OCI-LY1 (cell line): ENCODE measurements at regions not wholly inside any gene's neighbourhood (a gene's known extent, or its start where the extent isn't known, plus 50 kb on each side); places are given as distances from the start of the nearest gene placed in this dataset.

Experiments used
- H2AFZ ChIP-seq: fragments of 200-600 bp; sonication (generic), shearing (Covaris generic); 2 replicates; pipeline ENCODE4 v1.6.0; 2014; ENCODE audit warnings: antibody characterized with exemption, mild to moderate bottlenecking, low read length
- H3F3A ChIP-seq: fragments of 200-600 bp; sonication (generic), shearing (Covaris generic); 2 replicates; pipeline ENCODE4 v1.6.0; 2014; ENCODE audit warnings: mild to moderate bottlenecking, antibody characterized with exemption, low read length, moderate library complexity; ENCODE audit not compliant: insufficient read depth
- H3K27ac ChIP-seq: fragments of 200-600 bp; sonication (generic); 2 replicates; pipeline ENCODE4 v1.5.1; 2014; ENCODE audit warnings: low read length, mixed run types, mild to moderate bottlenecking, low read depth; ENCODE audit not compliant: poor library complexity, severe bottlenecking
- H3K27me3 ChIP-seq: fragments of 200-600 bp; sonication (generic); 2 replicates; pipeline ENCODE4 v1.6.0; 2014; ENCODE audit warnings: antibody characterized with exemption, mild to moderate bottlenecking, low read length, moderate library complexity; ENCODE audit not compliant: insufficient read depth
- H3K36me3 ChIP-seq: fragments of 200-600 bp; sonication (generic); 2 replicates; pipeline ENCODE4 v1.6.1; 2014; ENCODE audit warnings: mild to moderate bottlenecking, antibody characterized with exemption, low read length, moderate library complexity, mixed read lengths; ENCODE audit not compliant: insufficient read depth
- H3K4me1 ChIP-seq: fragments of 200-600 bp; sonication (generic); 2 replicates; pipeline ENCODE4 v1.5.1; 2014; ENCODE audit warnings: mild to moderate bottlenecking, low read length, moderate library complexity; ENCODE audit not compliant: insufficient read depth, severe bottlenecking
- H3K4me2 ChIP-seq: fragments of 200-600 bp; sonication (generic), shearing (Covaris generic); 2 replicates; pipeline ENCODE4 v1.6.1; 2014; ENCODE audit warnings: low read length
- H3K4me3 ChIP-seq: fragments of 200-600 bp; sonication (generic); 2 replicates; pipeline ENCODE4 v1.5.1; 2014; ENCODE audit warnings: low read length, low read depth, mild to moderate bottlenecking, mixed read lengths; ENCODE audit not compliant: poor library complexity, severe bottlenecking
- H3K79me2 ChIP-seq: fragments of 200-600 bp; shearing (Covaris generic); 2 replicates; pipeline ENCODE4 v1.6.1; 2016; ENCODE audit warnings: mixed run types, low read length, mixed read lengths; ENCODE audit not compliant: insufficient read depth
- H3K9ac ChIP-seq: fragments of 200-600 bp; sonication (generic), shearing (Covaris generic); 2 replicates; pipeline ENCODE4 v1.6.1; 2014; ENCODE audit warnings: mild to moderate bottlenecking, low read length, mixed read lengths
- H3K9me2 ChIP-seq: fragments of 200-600 bp; sonication (generic), shearing (Covaris generic); 2 replicates; pipeline ENCODE4 v1.6.1; 2014; ENCODE audit warnings: low read depth, mild to moderate bottlenecking, low read length, mixed read lengths
- H3K9me3 ChIP-seq: fragments of 200-600 bp; shearing (Covaris generic); 2 replicates; pipeline ENCODE4 v1.6.1; 2014; ENCODE audit warnings: low read length, mixed read lengths
- H4K20me1 ChIP-seq: fragments of 200-600 bp; sonication (generic), shearing (Covaris generic); 2 replicates; pipeline ENCODE4 v1.6.0; 2016; ENCODE audit warnings: mild to moderate bottlenecking, low read length; ENCODE audit not compliant: insufficient read depth
- EZH2 ChIP-seq: fragments of 200-600 bp; sonication (generic), shearing (Covaris generic); IDR thresholded peaks from 2 replicates; pipeline ENCODE4 v1.8.0; 2017; ENCODE audit warnings: borderline replicate concordance, mixed run types, mild to moderate bottlenecking, antibody characterized with exemption, low read length, moderate library complexity, mixed read lengths
- TF ChIP-seq, protein P1 (sequence below): fragments of 200-600 bp; sonication (generic), shearing (Covaris generic); IDR thresholded peaks from 2 replicates; pipeline ENCODE4 v1.5.1; 2017; ENCODE audit warnings: mild to moderate bottlenecking, antibody characterized with exemption, low read length, moderate library complexity, mixed read lengths

DNA sequence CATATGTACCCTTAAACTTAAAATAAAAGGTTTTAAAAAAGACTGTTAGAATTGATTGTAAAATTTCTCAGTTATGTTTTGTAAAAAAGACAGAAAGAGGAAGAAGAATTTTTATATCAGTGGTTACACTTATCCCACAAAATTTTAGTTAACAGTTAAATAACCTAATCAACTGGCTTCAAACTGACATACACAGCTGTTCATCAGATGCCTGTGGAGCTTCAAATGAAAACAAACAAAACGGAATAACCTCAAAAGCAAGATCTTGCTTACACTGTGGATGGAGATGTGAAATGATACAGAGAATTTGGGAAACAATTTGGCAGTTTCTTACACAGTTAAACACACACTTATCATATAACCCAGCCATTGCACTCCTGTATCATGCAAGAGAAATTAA lies 521.0 kb downstream of the ETS1 start:
- Histone ChIP-seq H3K9ac (no peak overlapping the region), H2AFZ (no peak overlapping the region), H3K27me3 (no peaks in the 10 kb centered on the region), H3F3A (no peaks in the 10 kb centered on the region), H3K27ac (no peak overlapping the region), H4K20me1 (no peaks in the 10 kb centered on the region), H3K36me3 (no peaks in the 10 kb centered on the region), H3K9me3 (no peaks in the 10 kb centered on the region), H3K9me2 (no peaks in the 10 kb centered on the region), H3K4me1 (no peaks in the 10 kb centered on the region), H3K4me3 (no peak overlapping the region), H3K4me2 (no peak overlapping the region), H3K79me2 (no peaks in the 10 kb centered on the region)
- TF ChIP-seq EZH2: no peak
- TF ChIP-seq, protein P1, sequence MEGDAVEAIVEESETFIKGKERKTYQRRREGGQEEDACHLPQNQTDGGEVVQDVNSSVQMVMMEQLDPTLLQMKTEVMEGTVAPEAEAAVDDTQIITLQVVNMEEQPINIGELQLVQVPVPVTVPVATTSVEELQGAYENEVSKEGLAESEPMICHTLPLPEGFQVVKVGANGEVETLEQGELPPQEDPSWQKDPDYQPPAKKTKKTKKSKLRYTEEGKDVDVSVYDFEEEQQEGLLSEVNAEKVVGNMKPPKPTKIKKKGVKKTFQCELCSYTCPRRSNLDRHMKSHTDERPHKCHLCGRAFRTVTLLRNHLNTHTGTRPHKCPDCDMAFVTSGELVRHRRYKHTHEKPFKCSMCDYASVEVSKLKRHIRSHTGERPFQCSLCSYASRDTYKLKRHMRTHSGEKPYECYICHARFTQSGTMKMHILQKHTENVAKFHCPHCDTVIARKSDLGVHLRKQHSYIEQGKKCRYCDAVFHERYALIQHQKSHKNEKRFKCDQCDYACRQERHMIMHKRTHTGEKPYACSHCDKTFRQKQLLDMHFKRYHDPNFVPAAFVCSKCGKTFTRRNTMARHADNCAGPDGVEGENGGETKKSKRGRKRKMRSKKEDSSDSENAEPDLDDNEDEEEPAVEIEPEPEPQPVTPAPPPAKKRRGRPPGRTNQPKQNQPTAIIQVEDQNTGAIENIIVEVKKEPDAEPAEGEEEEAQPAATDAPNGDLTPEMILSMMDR: no peak

DNA sequence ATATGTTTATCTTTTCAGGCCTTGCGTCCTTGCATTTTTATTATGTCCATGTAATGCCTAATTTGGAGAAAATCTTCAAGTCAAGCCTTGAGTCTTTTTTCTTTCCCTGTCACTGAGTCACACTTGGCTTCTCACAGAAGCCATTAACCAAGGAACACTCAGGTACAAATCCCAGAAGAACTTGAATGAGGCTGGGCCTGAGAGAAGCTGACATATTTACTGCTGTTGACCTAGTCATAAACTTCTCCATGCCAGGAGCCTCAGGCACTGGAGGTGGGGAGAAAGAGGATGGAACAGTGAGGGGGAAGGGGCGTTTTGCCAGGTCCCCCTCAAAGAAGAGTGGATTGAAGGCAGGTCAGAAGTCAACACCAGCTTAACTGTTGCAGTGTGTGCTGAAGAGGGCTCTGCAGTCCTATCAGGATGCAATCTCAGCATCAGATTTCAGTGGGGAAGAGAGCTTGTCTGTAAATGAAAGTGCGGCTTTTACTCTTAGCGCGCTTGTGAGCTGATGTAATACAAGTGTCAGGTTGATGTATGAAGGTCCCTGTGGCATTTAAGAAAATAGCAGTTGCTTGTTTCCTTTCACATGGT lies 526.0 kb downstream of the ETS1 start:
- Histone ChIP-seq H3K27ac (no peak overlapping the region), H3K27me3 (no peaks in the 10 kb centered on the region), H3K4me1 (no peaks in the 10 kb centered on the region), H3F3A (no peaks in the 10 kb centered on the region), H2AFZ (no peak overlapping the region), H4K20me1 (no peaks in the 10 kb centered on the region), H3K36me3 (no peaks in the 10 kb centered on the region), H3K4me2 (no peak overlapping the region), H3K9me2 (no peaks in the 10 kb centered on the region), H3K4me3 (no peak overlapping the region), H3K9me3 (no peaks in the 10 kb centered on the region), H3K9ac (no peak overlapping the region), H3K79me2 (no peaks in the 10 kb centered on the region)
- TF ChIP-seq, protein P1: no peak
- TF ChIP-seq EZH2: no peak

DNA sequence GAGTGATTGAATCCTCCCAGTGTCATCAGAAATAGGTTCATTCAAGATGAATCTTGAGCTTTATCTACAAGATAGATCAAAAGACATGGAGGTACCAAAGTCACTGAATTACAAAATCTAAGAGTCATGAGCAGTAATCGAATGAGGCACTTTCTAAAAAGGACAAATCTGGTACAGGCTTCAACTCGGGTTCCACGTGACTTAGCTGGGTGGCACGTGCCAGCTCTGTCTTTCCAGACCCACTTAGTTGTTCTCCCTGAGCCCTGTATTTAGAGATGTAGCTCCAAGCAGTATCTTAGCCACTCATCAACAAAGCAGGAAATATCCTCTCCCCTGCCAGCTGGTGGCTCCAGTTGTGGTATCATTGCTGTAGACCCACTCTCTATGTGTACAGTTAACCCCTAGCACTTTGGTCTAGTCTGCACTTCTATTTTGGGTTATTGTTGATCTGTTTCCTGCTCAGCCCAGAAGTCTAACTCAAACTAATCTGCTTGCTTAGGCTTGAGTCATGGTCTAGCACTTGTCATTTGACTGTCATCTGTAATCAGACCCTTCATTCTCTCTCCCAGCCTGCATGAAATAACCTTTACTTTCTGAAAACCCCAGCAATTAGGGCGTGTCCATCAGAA lies 528.7 kb downstream of the ETS1 start:
- Histone ChIP-seq H3K9me3 (no peaks in the 10 kb centered on the region), H3K36me3 (no peaks in the 10 kb centered on the region), H3K4me3 (no peak overlapping the region), H3K27me3 (no peaks in the 10 kb centered on the region), H4K20me1 (no peaks in the 10 kb centered on the region), H3K9ac (no peak overlapping the region), H3K4me1 (no peaks in the 10 kb centered on the region), H3K4me2 (no peak overlapping the region), H2AFZ (no peak overlapping the region), H3K79me2 (no peaks in the 10 kb centered on the region), H3F3A (no peaks in the 10 kb centered on the region), H3K9me2 (no peaks in the 10 kb centered on the region), H3K27ac (no peak overlapping the region)
- TF ChIP-seq EZH2: no peak
